IMR-90 (cell line): ENCODE measurements at regions not wholly inside any gene's neighbourhood (a gene's known extent, or its start where the extent isn't known, plus 50 kb on each side); places are given as distances from the start of the nearest gene placed in this dataset.

Experiments used
- ATAC-seq: fragments of 200-7000 bp; cut with Tn5 transposase; 2 replicates; pipeline ENCODE4 v1.9.1; 2020; ENCODE audit warnings: low read depth, mild to moderate bottlenecking, moderate library complexity
- BruUV-seq: library from RNA; stranded (reverse); fragments of 400-500 nt; replicated peaks from 2 replicates; lab custom pipeline; 2021; lab: Mats Ljungman, UMichigan
- CTCF ChIA-PET: fragments of 300-600 bp; formaldehyde crosslinking; extraction: SDS; loops from one replicate; lab custom pipeline; 2021; ENCODE audit warnings: antibody characterized with exemption; lab: Yijun Ruan, JAX
- POLR2A ChIA-PET: fragments of 300-600 bp; sonication (Branson Sonifier 250); formaldehyde crosslinking; loops from one replicate; lab custom pipeline; 2022; ENCODE audit warnings: antibody characterized with exemption; ENCODE audit not compliant: unreplicated experiment; lab: Charles Lee
- DNase-seq: peaks from one replicate; pipeline ENCODE4 v3.0.0; 2013
- H2AFZ ChIP-seq: replicated peaks from 2 replicates; pipeline ENCODE3; 2013; ENCODE audit warnings: low read length, mild to moderate bottlenecking; ENCODE audit not compliant: poor library complexity
- H2AK5ac ChIP-seq: 2 replicates; pipeline ENCODE4 v1.6.1; 2013; ENCODE audit warnings: low read depth, low read length, inconsistent platforms
- H2AK9ac ChIP-seq: replicated peaks from 2 replicates; pipeline ENCODE3; 2013; ENCODE audit warnings: mild to moderate bottlenecking, low read depth, low read length, moderate library complexity; ENCODE audit not compliant: poor library complexity
- H2BK120ac ChIP-seq: 2 replicates; pipeline ENCODE4 v1.6.1; 2013; ENCODE audit warnings: low read depth, low read length, inconsistent platforms
- H2BK15ac ChIP-seq: 3 replicates; pipeline ENCODE4 v1.6.1; 2013; ENCODE audit warnings: low read depth, low read length, inconsistent platforms
- H2BK20ac ChIP-seq: 2 replicates; pipeline ENCODE4 v1.6.1; 2013; ENCODE audit warnings: low read depth, mild to moderate bottlenecking, inconsistent platforms, low read length, moderate library complexity
- H2BK5ac ChIP-seq: 2 replicates; pipeline ENCODE4 v1.6.1; 2013; ENCODE audit warnings: mild to moderate bottlenecking, low read depth, low read length, inconsistent platforms; ENCODE audit not compliant: poor library complexity, severe bottlenecking
- H3K14ac ChIP-seq: replicated peaks from 2 replicates; pipeline ENCODE4 v1.6.1; 2013; ENCODE audit warnings: low read depth, low read length, inconsistent platforms
- H3K18ac ChIP-seq: 2 replicates; pipeline ENCODE4 v1.6.1; 2013; ENCODE audit warnings: low read depth, low read length, control low read depth
- H3K23ac ChIP-seq: 2 replicates; pipeline ENCODE4 v1.6.1; 2013; ENCODE audit warnings: low read depth, low read length, inconsistent platforms
- H3K27ac ChIP-seq: 2 replicates; pipeline ENCODE4 v1.5.1; 2013; ENCODE audit warnings: mild to moderate bottlenecking, control low read depth, low read length; ENCODE audit not compliant: insufficient read depth
- H3K27me3 ChIP-seq: 2 replicates; pipeline ENCODE4 v1.6.1; 2013; ENCODE audit warnings: low read length; ENCODE audit not compliant: control insufficient read depth, insufficient read depth
- H3K36me3 ChIP-seq: 2 replicates; pipeline ENCODE4 v1.6.1; 2013; ENCODE audit warnings: low read length, mixed read lengths; ENCODE audit not compliant: control insufficient read depth, insufficient read depth
- H3K4ac ChIP-seq: 2 replicates; pipeline ENCODE4 v1.6.1; 2013; ENCODE audit warnings: low read depth, low read length, inconsistent platforms
- H3K4me1 ChIP-seq: 2 replicates; pipeline ENCODE4 v1.6.1; 2013; ENCODE audit warnings: low read length, mixed read lengths; ENCODE audit not compliant: control insufficient read depth, insufficient read depth
- H3K4me2 ChIP-seq: 2 replicates; pipeline ENCODE4 v1.6.1; 2013; ENCODE audit warnings: low read depth, mild to moderate bottlenecking, control low read depth, low read length, moderate library complexity
- H3K4me3 ChIP-seq: 2 replicates; pipeline ENCODE4 v1.5.1; 2013; ENCODE audit warnings: low read depth, mild to moderate bottlenecking, control low read depth, low read length, moderate library complexity; ENCODE audit not compliant: insufficient read depth
- H3K56ac ChIP-seq: 2 replicates; pipeline ENCODE4 v1.6.1; 2013; ENCODE audit warnings: low read length, inconsistent platforms; ENCODE audit not compliant: insufficient read depth; ENCODE audit errors: extremely low read depth
- H3K79me1 ChIP-seq, 2 experiments: 2 replicates each; pipeline ENCODE4 v1.6.1; 2013; ENCODE audit warnings: low read length in 2 of 2, inconsistent platforms in 1 of 2, low read depth in 1 of 2
- H3K9ac ChIP-seq: 2 replicates; pipeline ENCODE4 v1.6.1; 2013; ENCODE audit warnings: low read depth, low read length, control low read depth
- H3K9me1 ChIP-seq: 2 replicates; pipeline ENCODE4 v1.6.1; 2013; ENCODE audit warnings: low read length, inconsistent platforms; ENCODE audit not compliant: insufficient read depth
- H3K9me3 ChIP-seq: 2 replicates; pipeline ENCODE4 v1.6.1; 2013; ENCODE audit warnings: low read length; ENCODE audit not compliant: control insufficient read depth, insufficient read depth
- H4K20me1 ChIP-seq: 2 replicates; pipeline ENCODE4 v1.6.1; 2013; ENCODE audit warnings: low read length, inconsistent platforms; ENCODE audit not compliant: insufficient read depth
- H4K5ac ChIP-seq: 2 replicates; pipeline ENCODE4 v1.6.1; 2013; ENCODE audit warnings: mild to moderate bottlenecking, low read depth, low read length, control low read depth
- H4K8ac ChIP-seq, 2 experiments: 2 replicates each; pipeline ENCODE4 v1.6.1; 2013; ENCODE audit warnings: low read depth in 2 of 2, low read length in 2 of 2, control low read depth in 1 of 2, inconsistent platforms in 1 of 2
- H4K91ac ChIP-seq: 2 replicates; pipeline ENCODE4 v1.6.1; 2013; ENCODE audit warnings: low read depth, low read length, inconsistent platforms; ENCODE audit not compliant: insufficient read depth
- CHD1 ChIP-seq: IDR thresholded peaks from 2 replicates; pipeline ENCODE4 v1.6.1; 2012; ENCODE audit warnings: low read depth, low read length, improper control_type of control experiment
- CTCF ChIP-seq: conservative IDR thresholded peaks from 2 replicates; pipeline ENCODE4 v1.5.1; 2012; ENCODE audit warnings: mild to moderate bottlenecking, low read depth, low read length, improper control_type of control experiment
- ELK1 ChIP-seq: fragments of 150-350 bp; IDR thresholded peaks from 2 replicates; pipeline ENCODE4 v1.6.1; 2016; ENCODE audit warnings: low read depth, mild to moderate bottlenecking, low read length, moderate library complexity, borderline replicate concordance
- FOS ChIP-seq: fragments of 150-350 bp; IDR thresholded peaks from 2 replicates; pipeline ENCODE4 v1.6.1; 2016; ENCODE audit warnings: low read depth, low read length
- MAFK ChIP-seq: IDR thresholded peaks from 2 replicates; pipeline ENCODE4 v1.6.1; 2012; ENCODE audit warnings: low read depth, low read length, improper control_type of control experiment
- RAD21 ChIP-seq: IDR thresholded peaks from 2 replicates; pipeline ENCODE4 v1.6.1; 2012; ENCODE audit warnings: low read length, improper control_type of control experiment
- RFX5 ChIP-seq: IDR thresholded peaks from 2 replicates; pipeline ENCODE4 v1.8.0; 2012; ENCODE audit warnings: low read depth, mild to moderate bottlenecking, low read length, moderate library complexity
- SMC3 ChIP-seq: fragments of 150-350 bp; IDR thresholded peaks from 2 replicates; pipeline ENCODE4 v1.6.1; 2016; ENCODE audit warnings: low read depth, mild to moderate bottlenecking, antibody characterized with exemption, low read length, moderate library complexity
- WGBS, 2 experiments: methylation state at CpG; one replicate each; pipeline versions ENCODE4 v1.1.5 to v1.1.7; 2013; ENCODE audit warnings: missing lambda C conversion rate in 2 of 2; ENCODE audit not compliant: insufficient read length in 1 of 2; ENCODE audit errors: extremely low coverage in 2 of 2; 5-methylcytosine and 5-hydroxymethylcytosine counted together
- dilution Hi-C: fragments of 300-500 bp; cut with HindIII; formaldehyde crosslinking; loops from one replicate; pipeline ENCODE4 v1.14.3; 2018; ENCODE audit warnings: low sequenced_read_pairs; ENCODE audit not compliant: unreplicated experiment
- in situ Hi-C: fragments of 300-500 bp; cut with MboI; formaldehyde crosslinking; loops from 3 replicates; pipeline ENCODE4 v1.14.3; 2019; ENCODE audit warnings: low sequenced_read_pairs, inconsistent platforms, mixed read lengths
- intact Hi-C: fragments of 100-400 bp; cut with micrococcal nuclease; formaldehyde crosslinking; loops from 2 replicates; pipeline ENCODE4 v1.10.0; 2022

DNA sequence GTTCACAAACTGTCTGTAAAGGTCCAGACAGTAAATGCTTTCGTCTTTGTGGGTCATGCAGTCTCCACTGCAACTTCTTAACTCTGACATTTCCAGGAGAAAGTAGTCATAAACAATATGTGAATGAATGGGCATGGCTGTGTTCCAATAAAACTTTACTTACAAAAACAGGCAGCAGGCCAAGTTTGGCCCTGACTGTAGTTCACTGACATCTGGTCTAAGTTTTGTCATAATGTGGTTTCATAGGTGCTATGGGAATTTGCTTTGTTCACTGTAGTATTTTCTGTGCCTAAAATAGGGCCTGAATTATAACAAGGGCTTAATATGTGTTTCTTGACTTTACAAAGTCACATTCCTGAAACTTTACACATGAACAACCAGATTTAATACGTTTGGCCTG, 186.0 kb upstream of the KBTBD8 start:
- CTCF ChIA-PET: interaction anchor here (1.6 kb wide), 1 partner anchor 10 kb away, joined by 3 read pairs; no protein-coding TSS in a partner anchor
- peak; percentile 69 for DNase-seq
- in situ Hi-C loops: no loop called here

More for the DNA sequence above, 186.0 kb upstream of the KBTBD8 start:
- H3K56ac ChIP-seq: no peak overlapping the region
- H3K9ac ChIP-seq: no peak overlapping the region
- H2BK120ac ChIP-seq: peak overlapping the region; percentile 51; the same call in 1 of the 2 replicates
- intact Hi-C loops (loop anchor here (10.0 kb wide), 1 partner anchor 217 kb away; no protein-coding TSS in a partner anchor), dilution Hi-C loops (no loop called here)
- H2BK5ac ChIP-seq: peak overlapping the region; percentile 62
- no peaks in the 10 kb centered on the region for H3K36me3 ChIP-seq
- H3K23ac ChIP-seq: no peak overlapping the region
- no peak overlapping the region for H2AK5ac ChIP-seq
- no peaks in the 10 kb centered on the region for H3K9me1 ChIP-seq
- no peak overlapping the region for H2AK9ac ChIP-seq
- H4K5ac ChIP-seq: no peak overlapping the region
- H3K27me3 ChIP-seq: no peaks in the 10 kb centered on the region
- no peak overlapping the region for H3K4me2 ChIP-seq
- H3K18ac ChIP-seq: no peak overlapping the region
- TF ChIP-seq ELK1 (no peak), CHD1 (no peak), CTCF (no peak), RAD21 (no peak), FOS (no peak), RFX5 (no peak), MAFK (no peak), SMC3 (no peak)
- H2BK20ac ChIP-seq: peak overlapping the region; percentile 64; the same call in 1 of the 2 replicates
- POLR2A ChIA-PET: no interaction called here
- no peak overlapping the region; the same call in 1 of the 2 replicates for H3K4ac ChIP-seq
- no peaks in the 10 kb centered on the region for H4K20me1 ChIP-seq
- no peak for ATAC-seq
- no peaks in the 10 kb centered on the region for H3K79me1 ChIP-seq
- no TSS peak for BruUV-seq
- no peak overlapping the region for H3K27ac ChIP-seq
- H4K91ac ChIP-seq: no peak overlapping the region
- H3K4me1 ChIP-seq: no peaks in the 10 kb centered on the region
- H4K8ac ChIP-seq: no peak overlapping the region
- H3K9me3 ChIP-seq: no peaks in the 10 kb centered on the region
- no peak overlapping the region for H3K14ac ChIP-seq
- no CpG with 5 or more reads among the region's 2 CpGs for whole genome bisulfite sequencing, 2 experiments
- 0 out of 3 replicates have a peak overlapping the region, but pooled peaks have one; percentile 19 for H2BK15ac ChIP-seq
- no peak overlapping the region for H3K4me3 ChIP-seq
- H2AFZ ChIP-seq: no peak overlapping the region
